ENCODE measurements at regions not wholly inside any gene's neighbourhood (a gene's known extent, or its start where the extent isn't known, plus 50 kb on each side); places are given as distances from the start of the nearest gene placed in this dataset.

- TF ChIP-seq CTCF (conservative IDR thresholded peaks at IDR 0.05; ENCODE audit: low read depth, low read length): no peak
- no peak for TF ChIP-seq EZH2 (IDR thresholded peaks at IDR 0.05; ENCODE audit: borderline replicate concordance, low read depth, low read length, poor library complexity, severe bottlenecking)
These were observed 279.5 kb upstream of the NFIA start for GRCh38 chr1:60802884-60803283.

Data from A673 (cell line).